Caco-2 (cell line): ENCODE measurements at regions not wholly inside any gene's neighbourhood (a gene's known extent, or its start where the extent isn't known, plus 50 kb on each side); places are given as distances from the start of the nearest gene placed in this dataset.

Source experiments
- BruUV-seq: library from RNA; stranded (reverse); fragments of 400-500 nt; replicated peaks from 2 replicates; lab custom pipeline; 2021; lab: Mats Ljungman, UMichigan
- CTCF ChIA-PET: fragments of 300-600 bp; sonication (Branson Sonifier 250); formaldehyde crosslinking; loops from one replicate; lab custom pipeline; 2022; ENCODE audit warnings: antibody characterized with exemption; lab: Charles Lee
- POLR2A ChIA-PET: fragments of 300-600 bp; sonication (Branson Sonifier 250); formaldehyde crosslinking; loops from one replicate; lab custom pipeline; 2022; ENCODE audit warnings: antibody characterized with exemption; lab: Charles Lee
- DNase-seq, 2 experiments: peaks; one replicate each; pipeline versions ENCODE4 v3.0.0 to v3.0.0-alpha.2; 2020 to 2022
- H3K27me3 ChIP-seq: replicated peaks from 2 replicates; pipeline ENCODE4 v1.6.0; 2011; ENCODE audit warnings: low read length; ENCODE audit not compliant: control insufficient read depth, insufficient read depth
- H3K36me3 ChIP-seq: 2 replicates; pipeline ENCODE4 v1.5.1; 2011; ENCODE audit warnings: low read length; ENCODE audit not compliant: control insufficient read depth, insufficient read depth
- H3K4me1 ChIP-seq: fragments of 250-450 bp; sonication (Bioruptor Pico); 2 replicates; pipeline ENCODE4 v1.5.1; 2020; ENCODE audit warnings: mild to moderate bottlenecking
- H3K4me3 ChIP-seq: 2 replicates; pipeline ENCODE4 v1.5.1; 2011; ENCODE audit warnings: low read depth, mild to moderate bottlenecking, control low read depth, low read length
- H3K9me3 ChIP-seq: fragments of 250-450 bp; sonication (Bioruptor Pico); 2 replicates; pipeline ENCODE4 v1.5.1; 2020; ENCODE audit warnings: mild to moderate bottlenecking, moderate library complexity
- H3K27ac Mint-ChIP-seq: one replicate; pipeline ENCODE4 v1.8.0; 2022; ENCODE audit warnings: mixed read lengths; ENCODE audit not compliant: unreplicated experiment
- H3K27me3 Mint-ChIP-seq: one replicate; pipeline ENCODE4 v1.8.0; 2022; ENCODE audit warnings: mixed read lengths; ENCODE audit not compliant: insufficient read depth, unreplicated experiment
- H3K36me3 Mint-ChIP-seq: one replicate; pipeline ENCODE4 v1.8.0; 2022; ENCODE audit warnings: mild to moderate bottlenecking, mixed read lengths; ENCODE audit not compliant: insufficient read depth, unreplicated experiment
- H3K4me1 Mint-ChIP-seq: one replicate; pipeline ENCODE4 v1.8.0; 2022; ENCODE audit warnings: low read depth, mixed read lengths; ENCODE audit not compliant: unreplicated experiment
- H3K4me3 Mint-ChIP-seq: one replicate; pipeline ENCODE4 v1.8.0; 2022; ENCODE audit warnings: mild to moderate bottlenecking, moderate library complexity, mixed read lengths; ENCODE audit not compliant: unreplicated experiment
- H3K9me3 Mint-ChIP-seq: one replicate; pipeline ENCODE4 v1.8.0; 2022; ENCODE audit warnings: mixed read lengths; ENCODE audit not compliant: unreplicated experiment
- intact Hi-C: fragments of 100-400 bp; cut with micrococcal nuclease; formaldehyde crosslinking; loops from one replicate; pipeline ENCODE4 v1.10.0; 2022; ENCODE audit not compliant: unreplicated experiment
- TF ChIP-seq, protein P1 (sequence below), 2 experiments: fragments of 200-600 bp in 1 of 2; IDR thresholded peaks; 1 replicate in 1 of 2; 2 replicates in 1 of 2; pipeline versions ENCODE4 v1.5.1 to v1.8.0; 2011 to 2022; ENCODE audit warnings: antibody characterized with exemption in 1 of 2, control low read depth in 1 of 2, inconsistent platforms in 1 of 2, low read depth in 1 of 2, low read length in 1 of 2, mild to moderate bottlenecking in 1 of 2, moderate library complexity in 1 of 2; ENCODE audit not compliant: insufficient read depth in 1 of 2, severe bottlenecking in 1 of 2, unreplicated experiment in 1 of 2

- Mint-ChIP-seq H3K4me1 (no peaks in the 10 kb centered on the region), H3K27ac (no peak overlapping the region), H3K36me3 (no peaks in the 10 kb centered on the region), H3K9me3 (no peaks in the 10 kb centered on the region), H3K27me3 (no peaks in the 10 kb centered on the region), H3K4me3 (no peak overlapping the region)
- no peaks in the 10 kb centered on the region for H3K36me3 ChIP-seq
- TF ChIP-seq, protein P1, sequence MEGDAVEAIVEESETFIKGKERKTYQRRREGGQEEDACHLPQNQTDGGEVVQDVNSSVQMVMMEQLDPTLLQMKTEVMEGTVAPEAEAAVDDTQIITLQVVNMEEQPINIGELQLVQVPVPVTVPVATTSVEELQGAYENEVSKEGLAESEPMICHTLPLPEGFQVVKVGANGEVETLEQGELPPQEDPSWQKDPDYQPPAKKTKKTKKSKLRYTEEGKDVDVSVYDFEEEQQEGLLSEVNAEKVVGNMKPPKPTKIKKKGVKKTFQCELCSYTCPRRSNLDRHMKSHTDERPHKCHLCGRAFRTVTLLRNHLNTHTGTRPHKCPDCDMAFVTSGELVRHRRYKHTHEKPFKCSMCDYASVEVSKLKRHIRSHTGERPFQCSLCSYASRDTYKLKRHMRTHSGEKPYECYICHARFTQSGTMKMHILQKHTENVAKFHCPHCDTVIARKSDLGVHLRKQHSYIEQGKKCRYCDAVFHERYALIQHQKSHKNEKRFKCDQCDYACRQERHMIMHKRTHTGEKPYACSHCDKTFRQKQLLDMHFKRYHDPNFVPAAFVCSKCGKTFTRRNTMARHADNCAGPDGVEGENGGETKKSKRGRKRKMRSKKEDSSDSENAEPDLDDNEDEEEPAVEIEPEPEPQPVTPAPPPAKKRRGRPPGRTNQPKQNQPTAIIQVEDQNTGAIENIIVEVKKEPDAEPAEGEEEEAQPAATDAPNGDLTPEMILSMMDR (IDR thresholded peaks at IDR 0.05; ENCODE audit: insufficient read depth in 1 of 2, low read depth in 1 of 2, low read length in 1 of 2, severe bottlenecking in 1 of 2, unreplicated experiment in 1 of 2): no peak
- no TSS peak for BruUV-seq
- H3K27me3 ChIP-seq: no peaks in the 10 kb centered on the region
- intact Hi-C loops: no loop called here
- no peaks in the 10 kb centered on the region for H3K4me1 ChIP-seq
- CTCF ChIA-PET: no interaction called here
- POLR2A ChIA-PET: no interaction called here
- no peak for DNase-seq
- H3K4me3 ChIP-seq: no peak overlapping the region
- H3K9me3 ChIP-seq: no peaks in the 10 kb centered on the region
Measured at GRCh38 chr9:134234001-134234660, 69.8 kb upstream of the RNU6ATAC start.

GRCh38 chr9:134234687-134235359, 70.5 kb upstream of the RNU6ATAC start:
- POLR2A ChIA-PET: no interaction called here
- no peak overlapping the region for H3K4me3 ChIP-seq
- Mint-ChIP-seq H3K9me3 (no peaks in the 10 kb centered on the region), H3K4me3 (no peak overlapping the region), H3K27me3 (no peaks in the 10 kb centered on the region), H3K27ac (no peak overlapping the region), H3K4me1 (no peaks in the 10 kb centered on the region), H3K36me3 (no peaks in the 10 kb centered on the region)
- no peaks in the 10 kb centered on the region for H3K36me3 ChIP-seq
- intact Hi-C loops: no loop called here
- TF ChIP-seq, protein P1 (IDR thresholded peaks at IDR 0.05; ENCODE audit: insufficient read depth in 1 of 2, low read depth in 1 of 2, low read length in 1 of 2, severe bottlenecking in 1 of 2, unreplicated experiment in 1 of 2): no peak
- CTCF ChIA-PET: no interaction called here
- no peaks in the 10 kb centered on the region for H3K9me3 ChIP-seq
- no peaks in the 10 kb centered on the region for H3K27me3 ChIP-seq
- no peaks in the 10 kb centered on the region for H3K4me1 ChIP-seq
- BruUV-seq: no TSS peak
- DNase-seq: no peak

DNA sequence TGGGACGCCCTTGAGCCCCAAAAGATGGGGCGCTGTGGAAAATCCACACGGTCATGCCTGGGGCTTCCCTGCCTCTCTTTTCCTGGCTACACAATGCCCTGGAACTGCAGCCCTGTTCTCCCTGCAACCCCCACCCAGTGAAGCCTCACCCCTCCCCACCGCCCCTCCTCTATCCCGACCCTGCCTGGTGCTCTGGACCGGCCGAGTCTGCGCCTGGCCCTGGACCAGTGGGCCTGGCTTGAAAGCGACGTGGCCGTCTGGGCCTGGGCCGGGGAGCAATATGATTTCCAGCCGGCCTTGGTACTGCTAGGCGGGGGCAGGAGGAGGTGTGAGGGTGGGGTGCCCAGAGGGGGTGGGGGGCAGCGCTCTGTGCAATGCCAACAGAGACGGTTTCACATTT, 71.0 kb upstream of the RNU6ATAC start:
- no peaks in the 10 kb centered on the region for H3K36me3 ChIP-seq
- Mint-ChIP-seq H3K27me3 (no peaks in the 10 kb centered on the region), H3K4me1 (no peaks in the 10 kb centered on the region), H3K4me3 (no peak overlapping the region), H3K9me3 (no peaks in the 10 kb centered on the region), H3K36me3 (no peaks in the 10 kb centered on the region), H3K27ac (no peak overlapping the region)
- no peaks in the 10 kb centered on the region for H3K4me1 ChIP-seq
- intact Hi-C loops: no loop called here
- TF ChIP-seq, protein P1 (IDR thresholded peaks at IDR 0.05; ENCODE audit: insufficient read depth in 1 of 2, low read depth in 1 of 2, low read length in 1 of 2, severe bottlenecking in 1 of 2, unreplicated experiment in 1 of 2): no peak
- H3K27me3 ChIP-seq: no peaks in the 10 kb centered on the region
- ChIA-PET CTCF (no interaction called here), POLR2A (no interaction called here)
- no peak for DNase-seq
- H3K9me3 ChIP-seq: no peaks in the 10 kb centered on the region
- no TSS peak for BruUV-seq
- H3K4me3 ChIP-seq: no peak overlapping the region
